Activated CD8-positive, alpha-beta memory T cell treated with anti-CD3 and anti-CD28 coated beads, Interleukin-2, amount 10 ng/mL, durations not matched to agents 7 days and 5 days (primary cell): ENCODE measurements at regions not wholly inside any gene's neighbourhood (a gene's known extent, or its start where the extent isn't known, plus 50 kb on each side); places are given as distances from the start of the nearest gene placed in this dataset.

ENCODE experiments used
- ATAC-seq: fragments of 150-1000 bp; cut with Tn5 transposase; one replicate; pipeline ENCODE4 v1.10.0; 2021; ENCODE audit warnings: moderate library complexity
- CTCF ChIA-PET: fragments of 350-600 bp; sonication (Branson Sonifier 250); formaldehyde crosslinking; loops from one replicate; lab custom pipeline; 2021; ENCODE audit warnings: antibody characterized with exemption; lab: Charles Lee
- DNase-seq: peaks from one replicate; pipeline ENCODE4 v3.0.0-alpha.2; 2020
- H3K27ac Mint-ChIP-seq: one replicate; pipeline ENCODE4 v1.8.0; 2021; ENCODE audit warnings: mild to moderate bottlenecking, mixed read lengths
- H3K27me3 Mint-ChIP-seq: one replicate; pipeline ENCODE4 v1.8.0; 2021; ENCODE audit warnings: mixed read lengths
- H3K36me3 Mint-ChIP-seq: one replicate; pipeline ENCODE4 v1.8.0; 2021; ENCODE audit warnings: mild to moderate bottlenecking, mixed read lengths
- H3K4me1 Mint-ChIP-seq: one replicate; pipeline ENCODE4 v1.8.0; 2021; ENCODE audit warnings: mixed read lengths
- H3K4me3 Mint-ChIP-seq: one replicate; pipeline ENCODE4 v1.8.0; 2021; ENCODE audit warnings: mild to moderate bottlenecking, moderate library complexity, mixed read lengths
- H3K9me3 Mint-ChIP-seq: one replicate; pipeline ENCODE4 v1.8.0; 2022; ENCODE audit warnings: low read depth, mixed read lengths

DNA sequence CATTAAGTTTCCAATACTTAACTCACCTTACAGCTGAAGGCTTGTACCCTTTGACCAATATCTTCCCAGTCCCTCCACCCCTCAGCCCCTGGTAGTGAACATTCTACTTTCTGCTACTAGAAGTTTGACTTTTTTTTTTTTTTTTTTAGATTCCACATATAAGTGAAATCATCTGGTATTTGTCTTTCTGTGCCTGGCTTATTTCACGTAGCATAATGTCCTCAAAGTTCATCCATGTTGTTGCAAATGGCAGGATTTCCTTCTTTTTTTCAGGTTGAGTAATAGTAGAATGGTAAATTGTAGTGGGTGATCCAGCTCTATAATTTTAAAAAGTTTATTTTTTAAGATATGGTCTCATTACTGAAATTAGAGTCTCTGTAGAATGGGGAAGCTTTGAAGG, 316.0 kb downstream of the MTX2 start:
- H3K27me3 Mint-ChIP-seq = peaks cover 51% of the 10 kb centered on the region
- DNase-seq (no peak), ATAC-seq (no peak)
- no peaks in the 10 kb centered on the region for H3K36me3 Mint-ChIP-seq
- CTCF ChIA-PET = interaction anchor here (0.7 to 0.8 kb wide), 2 partner anchors 9 to 73 kb away, joined by 3 read pairs; no protein-coding TSS in a partner anchor
- no peaks in the 10 kb centered on the region for H3K9me3 Mint-ChIP-seq
- H3K4me1 Mint-ChIP-seq = peaks cover 16% of the 10 kb centered on the region
- no peak overlapping the region for H3K27ac Mint-ChIP-seq
- H3K4me3 Mint-ChIP-seq = no peak overlapping the region

DNA sequence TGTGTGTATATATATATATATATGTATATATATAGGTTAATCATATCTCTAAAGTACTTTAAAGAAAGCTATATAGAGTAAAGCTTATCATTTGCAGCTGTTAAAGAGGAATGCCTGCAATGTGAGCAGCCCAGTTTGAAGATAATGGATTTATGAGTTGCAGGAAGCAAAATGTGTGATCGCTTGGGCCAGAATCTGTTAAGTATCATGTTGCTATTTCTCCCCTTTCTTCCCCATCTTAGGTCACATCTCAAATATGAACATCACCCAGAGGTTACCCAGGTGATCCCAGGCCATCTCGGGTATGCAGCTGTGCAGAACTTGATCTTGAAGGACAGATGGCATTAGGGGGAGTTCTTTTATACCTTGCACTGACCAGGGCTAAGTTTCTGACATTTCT, 316.5 kb downstream of the MTX2 start:
- no peak for DNase-seq
- Mint-ChIP-seq H3K27me3 (peaks cover 51% of the 10 kb centered on the region), H3K27ac (no peak overlapping the region), H3K4me3 (no peak overlapping the region), H3K4me1 (peaks cover 16% of the 10 kb centered on the region), H3K9me3 (no peaks in the 10 kb centered on the region), H3K36me3 (no peaks in the 10 kb centered on the region)
- no peak for ATAC-seq
- CTCF ChIA-PET = no interaction called here

DNA sequence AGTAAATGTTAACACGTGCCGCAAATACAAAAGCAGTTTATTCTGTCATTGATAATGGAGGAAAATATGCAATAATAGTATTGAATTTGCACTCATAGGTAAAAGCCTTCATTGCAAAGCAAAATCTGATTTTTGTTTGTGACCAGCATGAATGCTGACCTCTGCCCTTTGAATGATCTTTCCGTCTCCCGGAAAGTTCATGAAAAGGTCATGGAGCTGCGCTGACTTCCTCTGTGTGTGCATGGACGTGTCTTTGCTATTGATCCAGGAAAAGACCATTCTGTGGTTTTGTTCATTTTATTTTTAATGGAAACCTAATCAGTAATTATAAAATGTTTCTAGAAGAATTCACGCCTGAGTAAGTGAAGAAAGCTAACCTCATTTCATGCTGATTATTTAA, 320.0 kb downstream of the MTX2 start:
- Mint-ChIP-seq H3K4me3 (no peak overlapping the region), H3K27me3 (peaks cover 48% of the 10 kb centered on the region), H3K9me3 (no peaks in the 10 kb centered on the region), H3K4me1 (peaks cover 2% of the 10 kb centered on the region), H3K27ac (no peak overlapping the region), H3K36me3 (no peaks in the 10 kb centered on the region)
- CTCF ChIA-PET = no interaction called here
- no peak for ATAC-seq
- DNase-seq = no peak

DNA sequence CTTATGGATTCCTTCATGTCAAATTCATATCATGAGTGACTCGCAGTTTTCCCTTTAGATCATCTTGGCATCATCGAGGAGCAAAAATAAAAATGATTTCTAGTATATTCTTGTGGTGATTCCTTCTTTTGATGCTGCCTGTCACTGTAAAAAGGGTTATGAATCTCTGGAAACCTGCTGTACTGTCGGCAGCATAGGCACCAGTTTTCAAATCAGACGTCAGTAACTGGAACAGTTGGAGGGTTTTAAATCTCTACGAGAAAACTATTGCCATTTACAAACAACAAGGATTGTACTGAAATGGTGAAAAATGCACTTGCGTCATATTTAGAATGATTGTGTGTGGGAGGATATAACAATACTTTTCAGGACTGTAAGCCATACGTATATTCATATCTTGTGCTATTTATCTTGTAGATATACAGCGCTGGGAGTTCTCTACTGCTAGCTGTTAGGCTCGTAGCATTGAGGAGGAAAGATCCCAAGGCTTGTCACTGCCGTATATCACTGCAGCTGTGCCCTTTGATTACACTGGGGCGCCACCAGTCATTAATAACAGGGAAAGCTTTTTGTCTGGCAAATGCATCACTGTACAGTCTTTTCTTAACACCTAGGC, 320.7 kb downstream of the MTX2 start:
- no peaks in the 10 kb centered on the region for H3K4me1 Mint-ChIP-seq
- no peak for DNase-seq
- no peak overlapping the region for H3K27ac Mint-ChIP-seq
- ATAC-seq = no peak
- H3K36me3 Mint-ChIP-seq = no peaks in the 10 kb centered on the region
- CTCF ChIA-PET = no interaction called here
- H3K27me3 Mint-ChIP-seq = peaks cover 50% of the 10 kb centered on the region
- no peaks in the 10 kb centered on the region for H3K9me3 Mint-ChIP-seq
- no peak overlapping the region for H3K4me3 Mint-ChIP-seq

DNA sequence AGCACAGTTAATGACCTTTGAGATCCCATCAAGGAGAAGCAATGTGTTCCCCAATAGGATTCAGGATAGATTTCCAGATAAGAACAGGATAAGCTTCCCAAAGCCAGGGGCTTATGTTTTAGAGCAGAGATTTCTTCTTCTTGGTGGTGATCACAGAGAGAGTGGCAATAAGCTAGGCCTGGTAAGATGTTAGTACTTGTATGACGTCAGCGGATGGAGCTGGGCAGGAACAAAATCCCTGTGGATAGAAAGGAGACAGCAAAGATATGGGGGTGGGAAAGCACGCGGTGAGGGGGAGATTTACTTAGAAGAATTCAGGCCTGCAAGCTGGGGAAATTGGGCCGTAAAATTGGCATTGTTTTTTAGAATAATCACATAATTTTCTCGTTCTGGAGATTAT, 323.0 kb downstream of the MTX2 start:
- DNase-seq (no peak), ATAC-seq (no peak)
- Mint-ChIP-seq H3K36me3 (no peaks in the 10 kb centered on the region), H3K4me3 (no peak overlapping the region), H3K4me1 (no peaks in the 10 kb centered on the region), H3K9me3 (no peaks in the 10 kb centered on the region), H3K27ac (no peak overlapping the region), H3K27me3 (peaks cover 50% of the 10 kb centered on the region)
- CTCF ChIA-PET = interaction anchor here (1.0 kb wide), 1 partner anchor 137 kb away, joined by 3 read pairs; no protein-coding TSS in a partner anchor

DNA sequence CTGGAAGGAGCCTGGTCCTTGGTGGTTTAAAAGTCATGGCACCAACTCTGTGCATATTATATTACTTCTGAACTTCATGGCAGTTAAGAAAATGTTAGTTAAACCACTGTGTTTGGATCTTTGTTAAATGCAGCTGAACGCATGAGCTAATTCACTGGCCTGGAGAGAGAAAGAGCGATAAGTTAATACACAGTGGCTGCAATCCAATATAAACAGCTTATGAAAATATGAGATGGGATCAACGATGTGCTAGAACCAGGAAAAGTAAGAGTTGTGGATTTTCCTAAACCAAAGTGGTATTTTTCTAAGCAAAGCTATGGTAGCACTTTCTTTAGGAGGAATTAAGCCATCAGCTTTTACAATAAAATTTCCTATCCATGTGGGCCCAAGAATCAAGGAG, 326.7 kb downstream of the MTX2 start:
- no peaks in the 10 kb centered on the region for H3K36me3 Mint-ChIP-seq
- no peak for DNase-seq
- ATAC-seq = no peak
- H3K4me3 Mint-ChIP-seq = no peak overlapping the region
- H3K27me3 Mint-ChIP-seq = peaks cover 51% of the 10 kb centered on the region
- CTCF ChIA-PET = no interaction called here
- H3K27ac Mint-ChIP-seq = no peak overlapping the region
- no peaks in the 10 kb centered on the region for H3K9me3 Mint-ChIP-seq
- H3K4me1 Mint-ChIP-seq = no peaks in the 10 kb centered on the region

DNA sequence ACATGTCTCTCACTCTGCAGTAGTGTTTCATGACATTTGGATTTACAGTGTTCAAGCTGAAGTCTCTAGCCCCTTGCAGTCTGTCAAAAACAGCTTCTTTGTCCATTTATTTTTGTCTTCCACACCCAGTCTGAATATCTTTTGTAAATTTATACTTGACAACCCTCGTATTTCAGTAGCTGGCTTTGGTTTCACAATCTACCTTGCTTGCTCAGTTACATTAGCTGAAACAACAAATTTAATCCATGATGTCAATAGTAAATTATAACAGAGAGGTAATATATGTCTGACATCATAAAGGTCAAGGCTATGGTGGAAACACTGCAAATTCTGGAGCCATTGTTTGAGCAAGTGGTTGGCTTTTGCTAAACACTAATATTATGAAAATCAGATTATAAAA, 328.7 kb downstream of the MTX2 start:
- Mint-ChIP-seq H3K27ac (no peak overlapping the region), H3K4me3 (no peak overlapping the region), H3K36me3 (no peaks in the 10 kb centered on the region), H3K27me3 (peaks cover 55% of the 10 kb centered on the region), H3K4me1 (no peaks in the 10 kb centered on the region), H3K9me3 (no peaks in the 10 kb centered on the region)
- no peak for DNase-seq
- no peak for ATAC-seq
- CTCF ChIA-PET = no interaction called here

DNA sequence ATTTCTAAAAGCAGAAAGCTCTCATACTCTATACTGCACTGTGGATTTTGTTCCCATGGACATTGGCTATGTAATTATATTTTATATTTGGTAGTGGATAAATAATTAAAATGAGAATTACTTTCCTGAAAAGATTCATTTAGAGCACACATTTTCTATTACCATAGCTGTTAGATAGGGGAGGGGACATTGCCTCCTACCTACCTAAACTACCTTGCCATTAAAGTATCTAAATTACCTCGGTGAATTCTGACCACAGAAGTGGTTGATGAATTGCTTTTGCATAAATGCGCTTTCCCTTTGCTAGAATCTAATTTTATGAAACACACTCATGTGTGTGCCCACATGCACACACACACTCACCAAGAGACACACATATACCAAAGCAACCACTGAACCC, 329.1 kb downstream of the MTX2 start:
- CTCF ChIA-PET = no interaction called here
- H3K4me3 Mint-ChIP-seq = no peak overlapping the region
- H3K36me3 Mint-ChIP-seq = no peaks in the 10 kb centered on the region
- DNase-seq = no peak
- no peaks in the 10 kb centered on the region for H3K4me1 Mint-ChIP-seq
- no peak overlapping the region for H3K27ac Mint-ChIP-seq
- no peaks in the 10 kb centered on the region for H3K9me3 Mint-ChIP-seq
- H3K27me3 Mint-ChIP-seq = peaks cover 58% of the 10 kb centered on the region
- ATAC-seq = no peak

DNA sequence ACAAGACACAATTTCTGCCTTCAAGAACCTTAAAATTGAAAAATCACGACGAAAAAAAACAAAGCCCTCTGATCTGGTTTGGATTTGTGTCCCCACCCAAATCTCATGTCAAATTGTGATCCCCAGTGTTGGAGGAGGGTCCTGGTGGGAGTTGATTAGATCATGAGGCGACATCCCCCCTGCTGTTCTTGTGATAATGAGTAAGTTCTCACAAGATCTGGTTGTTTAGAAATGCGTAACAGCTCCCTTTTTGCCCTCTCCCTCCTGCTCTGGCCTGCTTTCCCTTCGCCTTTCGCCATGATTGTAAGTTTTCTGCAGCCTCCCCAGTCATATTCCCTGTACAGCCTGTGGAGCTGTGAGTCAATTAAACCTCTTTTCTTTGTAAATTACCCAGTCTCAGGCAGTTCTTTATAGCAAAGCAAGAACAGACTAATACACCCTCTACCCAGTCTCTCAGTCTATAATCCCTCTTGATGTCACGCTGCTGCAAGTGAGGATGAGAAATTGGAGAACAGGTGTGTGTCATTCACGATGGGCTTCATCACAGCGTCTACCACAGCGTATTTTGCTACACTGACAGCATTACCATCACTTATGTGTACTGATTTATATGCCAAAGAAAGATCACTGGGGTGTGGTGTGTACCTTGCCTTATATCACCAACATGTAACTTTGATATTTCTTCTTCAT, 330.7 kb downstream of the MTX2 start:
- CTCF ChIA-PET = no interaction called here
- H3K27me3 Mint-ChIP-seq = peaks cover 56% of the 10 kb centered on the region
- DNase-seq = no peak
- H3K36me3 Mint-ChIP-seq = no peaks in the 10 kb centered on the region
- no peak for ATAC-seq
- H3K4me1 Mint-ChIP-seq = no peaks in the 10 kb centered on the region
- H3K9me3 Mint-ChIP-seq = no peaks in the 10 kb centered on the region
- H3K4me3 Mint-ChIP-seq = no peak overlapping the region
- H3K27ac Mint-ChIP-seq = no peak overlapping the region

DNA sequence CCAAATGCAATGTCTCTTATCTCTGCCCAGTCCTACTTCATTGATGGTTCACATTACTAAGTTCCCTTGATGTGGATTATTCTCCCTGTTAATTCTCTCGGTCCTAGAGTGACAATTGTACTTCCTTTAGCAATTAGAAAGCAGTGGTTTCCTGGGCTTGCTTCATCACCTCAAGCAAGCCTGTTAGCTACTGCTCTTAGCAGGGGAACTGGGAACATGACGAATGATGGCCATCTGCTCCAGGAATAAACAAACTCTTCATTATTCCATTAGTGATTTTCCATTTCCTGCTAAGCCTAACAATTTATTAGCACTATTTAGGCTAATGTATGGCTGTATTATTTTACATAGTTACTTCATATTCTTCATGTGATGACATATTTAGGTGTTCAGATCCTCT, 331.8 kb downstream of the MTX2 start:
- H3K4me3 Mint-ChIP-seq = no peak overlapping the region
- H3K27ac Mint-ChIP-seq = no peak overlapping the region
- no peaks in the 10 kb centered on the region for H3K36me3 Mint-ChIP-seq
- no peaks in the 10 kb centered on the region for H3K9me3 Mint-ChIP-seq
- ATAC-seq (no peak), DNase-seq (no peak)
- CTCF ChIA-PET = no interaction called here
- peaks cover 49% of the 10 kb centered on the region for H3K27me3 Mint-ChIP-seq
- H3K4me1 Mint-ChIP-seq = no peaks in the 10 kb centered on the region

DNA sequence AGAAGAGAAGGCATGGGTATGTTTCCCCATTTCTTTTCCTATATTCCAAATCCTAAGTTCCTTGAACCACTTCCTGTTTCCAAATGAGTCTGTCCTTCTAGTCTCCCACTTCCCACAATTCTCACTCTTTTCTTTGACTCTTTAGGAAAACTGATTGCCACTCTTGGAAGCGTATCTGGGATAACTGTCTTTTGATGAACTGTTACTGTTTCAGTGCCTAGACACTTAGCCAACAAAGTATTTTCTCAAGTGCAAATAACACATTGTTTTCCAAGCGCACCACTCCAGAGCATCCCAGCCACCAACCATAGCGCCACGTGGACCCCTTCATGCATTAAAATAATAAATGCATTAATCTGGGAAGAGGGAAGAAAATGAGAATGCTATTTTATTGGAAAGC, 342.8 kb downstream of the MTX2 start:
- no peak for ATAC-seq
- no peaks in the 10 kb centered on the region for H3K9me3 Mint-ChIP-seq

DNA sequence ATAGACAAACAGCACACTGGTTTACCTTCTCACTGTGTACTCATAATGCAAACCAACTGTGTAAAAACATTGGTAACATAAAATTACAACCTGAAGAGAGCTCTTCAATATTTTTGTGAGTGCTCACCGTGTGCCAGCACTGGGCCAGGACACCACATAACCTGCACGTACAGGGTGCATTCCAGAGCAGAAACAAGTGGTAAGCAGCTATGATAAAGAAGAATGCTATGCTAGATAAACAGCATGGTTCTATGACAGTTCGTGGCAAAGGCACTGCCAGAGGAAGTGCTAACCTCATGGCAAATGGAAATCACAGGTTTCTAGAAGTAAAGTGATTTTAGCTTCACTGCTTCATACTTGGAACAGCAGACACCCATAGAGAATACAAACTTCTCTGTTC, 343.5 kb downstream of the MTX2 start:
- Mint-ChIP-seq H3K9me3 (no peaks in the 10 kb centered on the region), H3K4me3 (no peak overlapping the region), H3K4me1 (no peaks in the 10 kb centered on the region), H3K27me3 (peaks cover 49% of the 10 kb centered on the region), H3K36me3 (no peaks in the 10 kb centered on the region), H3K27ac (no peak overlapping the region)
- no peak for ATAC-seq
- no peak for DNase-seq
- CTCF ChIA-PET = interaction anchor here (1.3 kb wide), 1 partner anchor 39 kb away, joined by 3 read pairs; no protein-coding TSS in a partner anchor

More for the DNA sequence above, 342.8 kb downstream of the MTX2 start:
- Mint-ChIP-seq H3K27me3 (peaks cover 54% of the 10 kb centered on the region), H3K4me1 (no peaks in the 10 kb centered on the region), H3K4me3 (no peak overlapping the region), H3K36me3 (no peaks in the 10 kb centered on the region), H3K27ac (no peak overlapping the region)
- no peak for DNase-seq
- CTCF ChIA-PET = interaction anchor here (1.3 kb wide), 1 partner anchor 40 kb away, joined by 3 read pairs; no protein-coding TSS in a partner anchor

DNA sequence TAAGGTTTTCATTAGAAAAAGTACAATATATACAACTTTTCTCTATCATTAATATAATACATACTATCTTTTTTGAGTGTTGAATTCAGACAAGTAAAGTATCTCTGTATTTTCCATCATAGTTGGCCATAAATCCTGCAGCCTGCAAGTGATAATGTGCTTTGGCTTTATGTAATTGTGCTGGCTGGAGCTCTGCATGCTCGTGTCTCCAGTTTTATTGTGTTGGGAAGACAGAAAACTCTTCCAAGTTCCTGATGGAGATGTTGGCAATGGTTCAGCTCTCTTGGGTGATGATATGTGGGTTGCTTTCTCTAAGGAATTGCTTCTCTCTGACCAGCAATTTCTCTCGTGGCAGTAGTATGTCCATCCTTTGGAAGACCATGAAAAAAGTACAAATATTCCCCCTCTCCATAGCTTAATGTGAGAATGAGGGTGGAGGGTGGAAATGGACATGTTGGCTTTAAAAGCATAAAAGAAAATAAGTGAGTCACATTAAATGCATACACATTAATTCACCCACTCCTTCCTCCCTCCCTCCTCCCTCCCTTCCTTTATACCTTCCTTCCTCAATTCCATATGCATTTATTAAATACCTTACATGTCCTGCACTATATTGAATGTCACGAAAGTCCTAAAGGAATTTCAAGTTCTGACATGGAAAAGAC, 344.2 kb downstream of the MTX2 start:
- ATAC-seq (no peak), DNase-seq (no peak)
- CTCF ChIA-PET = interaction anchor here (1.3 kb wide), 1 partner anchor 38 kb away, joined by 3 read pairs; no protein-coding TSS in a partner anchor
- no peak overlapping the region for H3K27ac Mint-ChIP-seq
- no peaks in the 10 kb centered on the region for H3K4me1 Mint-ChIP-seq
- H3K27me3 Mint-ChIP-seq = peaks cover 48% of the 10 kb centered on the region
- H3K36me3 Mint-ChIP-seq = no peaks in the 10 kb centered on the region
- no peaks in the 10 kb centered on the region for H3K9me3 Mint-ChIP-seq
- H3K4me3 Mint-ChIP-seq = no peak overlapping the region

DNA sequence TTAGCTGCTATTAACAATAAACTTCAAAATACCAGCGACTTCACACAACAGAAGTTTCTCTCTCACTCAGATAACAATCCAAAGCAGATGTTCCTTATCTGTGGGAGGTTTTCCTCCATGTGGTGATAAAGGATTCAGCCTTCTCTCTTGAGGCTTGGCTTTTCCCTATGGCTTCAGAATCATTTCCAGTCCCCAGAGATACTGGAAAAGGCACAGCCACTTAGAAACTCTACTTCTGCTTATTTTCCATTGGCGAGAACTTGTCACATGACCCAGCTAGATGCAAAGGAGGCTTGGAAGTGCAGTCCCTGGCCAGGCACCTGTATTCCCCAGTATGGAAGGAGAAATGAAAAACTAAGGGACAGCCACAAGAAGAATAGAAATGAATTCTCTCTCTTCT, 344.8 kb downstream of the MTX2 start:
- H3K27me3 Mint-ChIP-seq = peaks cover 48% of the 10 kb centered on the region
- no peaks in the 10 kb centered on the region for H3K4me1 Mint-ChIP-seq
- H3K36me3 Mint-ChIP-seq = no peaks in the 10 kb centered on the region
- H3K27ac Mint-ChIP-seq = no peak overlapping the region
- H3K4me3 Mint-ChIP-seq = no peak overlapping the region
- CTCF ChIA-PET = no interaction called here
- no peaks in the 10 kb centered on the region for H3K9me3 Mint-ChIP-seq
- DNase-seq (no peak), ATAC-seq (no peak)
